ENCODE measurements at regions not wholly inside any gene's neighbourhood (a gene's known extent, or its start where the extent isn't known, plus 50 kb on each side); places are given as distances from the start of the nearest gene placed in this dataset.

DNA sequence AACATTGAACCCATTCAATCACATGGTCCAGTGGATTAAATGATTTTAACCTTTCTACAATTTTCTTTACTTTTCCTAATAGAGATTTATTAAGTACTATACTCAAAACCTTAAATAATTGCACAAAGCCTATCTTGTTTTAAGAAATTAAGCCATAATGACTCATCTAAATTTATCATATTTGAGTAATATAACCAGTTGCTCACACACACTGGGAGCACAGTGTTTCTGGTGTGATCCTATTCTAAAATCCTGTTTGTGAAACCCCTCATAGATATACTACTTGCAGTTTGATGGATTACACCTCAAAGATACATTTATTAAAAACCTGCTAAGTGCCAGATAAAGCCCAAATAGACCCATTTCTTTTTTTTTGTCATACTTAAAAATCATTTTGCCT, 668.3 kb upstream of the CDH18 start:
- DNase-seq (ENCODE audit: low read depth): no peak
- TF ChIP-seq, protein P1, sequence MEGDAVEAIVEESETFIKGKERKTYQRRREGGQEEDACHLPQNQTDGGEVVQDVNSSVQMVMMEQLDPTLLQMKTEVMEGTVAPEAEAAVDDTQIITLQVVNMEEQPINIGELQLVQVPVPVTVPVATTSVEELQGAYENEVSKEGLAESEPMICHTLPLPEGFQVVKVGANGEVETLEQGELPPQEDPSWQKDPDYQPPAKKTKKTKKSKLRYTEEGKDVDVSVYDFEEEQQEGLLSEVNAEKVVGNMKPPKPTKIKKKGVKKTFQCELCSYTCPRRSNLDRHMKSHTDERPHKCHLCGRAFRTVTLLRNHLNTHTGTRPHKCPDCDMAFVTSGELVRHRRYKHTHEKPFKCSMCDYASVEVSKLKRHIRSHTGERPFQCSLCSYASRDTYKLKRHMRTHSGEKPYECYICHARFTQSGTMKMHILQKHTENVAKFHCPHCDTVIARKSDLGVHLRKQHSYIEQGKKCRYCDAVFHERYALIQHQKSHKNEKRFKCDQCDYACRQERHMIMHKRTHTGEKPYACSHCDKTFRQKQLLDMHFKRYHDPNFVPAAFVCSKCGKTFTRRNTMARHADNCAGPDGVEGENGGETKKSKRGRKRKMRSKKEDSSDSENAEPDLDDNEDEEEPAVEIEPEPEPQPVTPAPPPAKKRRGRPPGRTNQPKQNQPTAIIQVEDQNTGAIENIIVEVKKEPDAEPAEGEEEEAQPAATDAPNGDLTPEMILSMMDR (conservative IDR thresholded peaks at IDR 0.05; ENCODE audit: low read depth, low read length): no peak
- H3K4me3 ChIP-seq (ENCODE audit: low read depth, low read length): no peak overlapping the region

DNA sequence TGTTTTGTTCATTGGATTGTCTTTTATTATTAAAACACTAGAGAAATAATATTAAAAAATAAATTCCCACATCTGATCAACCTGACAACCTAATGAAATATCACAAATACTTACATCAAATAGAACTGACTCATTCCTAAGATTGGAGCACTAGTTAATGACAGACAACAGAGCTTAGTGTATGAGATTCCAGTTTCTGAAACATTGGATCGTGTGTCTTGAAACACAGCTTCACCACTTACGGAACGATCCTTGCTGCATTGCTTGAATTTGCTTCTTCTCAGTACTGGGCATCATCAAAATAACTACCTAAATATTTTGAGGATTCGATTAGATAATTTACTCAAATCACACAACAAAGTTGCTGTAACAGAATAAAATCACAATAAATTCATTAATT, 667.2 kb upstream of the CDH18 start:
- TF ChIP-seq, protein P1 (conservative IDR thresholded peaks at IDR 0.05; ENCODE audit: low read depth, low read length): no peak
- DNase-seq (ENCODE audit: low read depth): no peak
- H3K4me3 ChIP-seq (ENCODE audit: low read depth, low read length): no peak overlapping the region

DNA sequence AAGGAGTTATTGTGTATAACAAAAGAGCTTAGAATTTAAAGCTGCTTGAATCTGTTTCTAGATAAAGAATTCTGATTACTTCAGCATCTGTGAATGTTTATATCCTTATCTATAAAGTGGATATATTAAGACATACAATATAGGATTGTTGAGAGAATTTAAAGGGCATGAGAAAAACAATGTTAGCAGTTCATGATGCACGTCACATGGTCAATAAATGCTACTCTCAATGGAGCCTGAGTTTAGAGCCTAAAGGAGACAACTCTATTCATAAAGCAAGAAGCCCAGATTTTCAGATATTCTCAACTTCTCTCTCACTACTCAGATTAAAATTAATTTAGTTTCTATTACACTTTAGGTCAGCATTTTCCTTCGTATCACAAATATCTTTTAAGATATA, 666.7 kb upstream of the CDH18 start:
- H3K4me3 ChIP-seq (ENCODE audit: low read depth, low read length): no peak overlapping the region
- TF ChIP-seq, protein P1 (conservative IDR thresholded peaks at IDR 0.05; ENCODE audit: low read depth, low read length): no peak
- DNase-seq (ENCODE audit: low read depth): no peak

DNA sequence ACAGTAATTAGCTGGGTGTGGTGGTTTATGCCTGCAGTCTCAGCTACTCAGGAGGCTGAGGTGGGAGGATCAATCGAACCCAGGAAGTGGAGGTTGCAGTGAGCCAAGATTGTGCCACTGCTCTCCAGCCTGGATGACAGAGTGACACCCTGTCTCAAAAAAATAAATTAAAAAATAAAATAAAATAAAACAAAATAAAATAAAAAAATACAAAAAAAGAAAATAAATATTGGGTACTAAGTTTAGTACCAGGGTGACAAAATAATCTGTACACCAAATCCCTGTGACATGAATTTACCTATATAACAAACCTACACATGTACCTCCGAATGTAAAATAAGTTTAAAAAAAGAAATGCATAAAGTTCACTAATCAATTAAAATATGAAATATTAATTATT, 666.0 kb upstream of the CDH18 start:
- DNase-seq (ENCODE audit: low read depth): no peak
- TF ChIP-seq, protein P1 (conservative IDR thresholded peaks at IDR 0.05; ENCODE audit: low read depth, low read length): no peak
- no peak overlapping the region for H3K4me3 ChIP-seq (ENCODE audit: low read depth, low read length)

DNA sequence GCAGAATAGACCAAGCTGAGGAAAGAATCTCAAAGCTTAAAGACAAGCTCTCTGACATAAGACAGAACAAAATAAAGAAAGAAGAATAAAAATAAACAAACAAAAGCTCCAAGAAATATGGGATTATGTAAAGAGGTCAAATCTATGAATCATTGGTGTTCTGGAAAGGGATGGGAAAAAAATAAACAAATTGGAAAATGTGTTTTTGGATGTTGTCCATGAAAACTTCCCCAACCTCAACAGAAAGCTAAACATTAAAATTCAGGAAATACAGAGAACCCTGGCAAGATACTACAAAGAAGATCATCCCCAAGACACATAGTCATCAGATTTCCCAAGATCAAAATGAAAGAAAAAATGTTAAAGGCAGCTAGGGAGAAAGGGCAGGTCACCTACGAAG, 662.0 kb upstream of the CDH18 start:
- no peak for DNase-seq (ENCODE audit: low read depth)
- no peak overlapping the region for H3K4me3 ChIP-seq (ENCODE audit: low read depth, low read length)
- TF ChIP-seq, protein P1 (conservative IDR thresholded peaks at IDR 0.05; ENCODE audit: low read depth, low read length): no peak

DNA sequence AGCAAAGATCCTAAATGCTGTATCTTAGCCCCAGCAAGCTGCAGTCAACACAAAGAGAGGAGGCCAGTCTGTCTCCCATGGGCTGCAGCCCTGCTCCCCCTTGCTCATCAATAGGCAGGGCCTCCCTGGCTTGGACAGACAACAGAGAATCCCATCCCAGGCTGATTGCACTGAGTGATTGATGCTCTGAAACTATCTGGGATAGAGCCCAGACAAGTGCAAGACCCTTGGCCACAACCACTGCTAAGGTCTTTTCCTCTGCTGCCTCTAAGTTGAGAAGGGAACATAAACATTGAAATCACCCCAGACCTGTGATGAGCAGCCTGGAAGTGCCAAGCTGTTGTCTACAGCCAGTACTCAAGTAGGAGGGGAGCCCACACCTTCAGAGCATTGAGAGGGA, 661.0 kb upstream of the CDH18 start:
- no peak overlapping the region for H3K4me3 ChIP-seq (ENCODE audit: low read depth, low read length)
- no peak for DNase-seq (ENCODE audit: low read depth)
- TF ChIP-seq, protein P1 (conservative IDR thresholded peaks at IDR 0.05; ENCODE audit: low read depth, low read length): no peak

DNA sequence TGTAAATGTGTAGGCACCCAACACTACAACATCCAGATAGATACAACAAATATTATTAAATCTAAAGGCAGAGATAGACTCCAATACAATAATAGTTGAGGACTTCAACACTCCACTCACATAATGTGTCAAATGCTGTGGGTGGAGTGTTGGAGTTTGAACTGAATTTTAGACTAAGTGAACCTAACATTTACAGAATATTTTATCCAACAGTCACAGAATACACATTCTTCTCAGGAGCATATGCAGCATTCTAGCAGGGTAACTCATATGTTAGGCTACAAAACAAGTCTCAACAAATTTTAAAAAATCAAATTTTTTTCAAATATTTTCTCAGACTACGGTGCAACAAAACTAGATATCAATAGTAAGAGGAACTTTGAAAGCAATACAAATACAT, 648.7 kb upstream of the CDH18 start:
- no peak for DNase-seq (ENCODE audit: low read depth)
- H3K4me3 ChIP-seq (ENCODE audit: low read depth, low read length): no peak overlapping the region
- TF ChIP-seq, protein P1 (conservative IDR thresholded peaks at IDR 0.05; ENCODE audit: low read depth, low read length): no peak

Data from choroid plexus epithelial cell (primary cell).